Panc1 (cell line): ENCODE measurements at regions not wholly inside any gene's neighbourhood (a gene's known extent, or its start where the extent isn't known, plus 50 kb on each side); places are given as distances from the start of the nearest gene placed in this dataset.

Source experiments
- ATAC-seq: fragments of 200-7000 bp; cut with Tn5 transposase; 2 replicates; pipeline ENCODE4 v1.9.1; 2020; ENCODE audit warnings: mild to moderate bottlenecking, moderate library complexity
- BruUV-seq: library from RNA; stranded (reverse); fragments of 400-500 nt; replicated peaks from 2 replicates; lab custom pipeline; 2021; lab: Mats Ljungman, UMichigan
- CTCF ChIA-PET: fragments of 300-600 bp; sonication (Branson Sonifier 250); formaldehyde crosslinking; loops from one replicate; lab custom pipeline; 2022; ENCODE audit warnings: antibody characterized with exemption; lab: Charles Lee
- POLR2A ChIA-PET: fragments of 300-600 bp; sonication (Branson Sonifier 250); formaldehyde crosslinking; loops from one replicate; lab custom pipeline; 2022; ENCODE audit warnings: antibody characterized with exemption; lab: Charles Lee
- DNase-seq: peaks from one replicate; pipeline ENCODE4 v3.0.0-alpha.2; 2010; ENCODE audit warnings: low read depth, low spot score
- H3K27ac ChIP-seq: 2 replicates; pipeline ENCODE4 v1.5.1; 2011; ENCODE audit warnings: mild to moderate bottlenecking, low read length, inconsistent platforms
- H3K27me3 ChIP-seq: fragments of 200-500 bp; sonication (Bioruptor generic); 2 replicates; pipeline ENCODE4 v1.6.0; 2014; ENCODE audit warnings: low read length, inconsistent platforms; ENCODE audit not compliant: control insufficient read depth, insufficient read depth
- H3K36me3 ChIP-seq: fragments of 200-500 bp; sonication (Bioruptor generic); 2 replicates; pipeline ENCODE4 v1.5.1; 2014; ENCODE audit warnings: inconsistent platforms, mild to moderate bottlenecking, low read length, moderate library complexity; ENCODE audit not compliant: control insufficient read depth, insufficient read depth
- H3K4me1 ChIP-seq: 2 replicates; pipeline ENCODE4 v1.5.1; 2011; ENCODE audit warnings: inconsistent platforms, mild to moderate bottlenecking, low read length, moderate library complexity; ENCODE audit not compliant: control insufficient read depth, insufficient read depth
- H3K4me3 ChIP-seq, 2 experiments: 2 replicates each; pipeline ENCODE4 v1.5.1; 2011 to 2012; ENCODE audit warnings: low read depth in 2 of 2, low read length in 2 of 2, mild to moderate bottlenecking in 2 of 2, inconsistent platforms in 1 of 2, moderate library complexity in 1 of 2
- H3K9me3 ChIP-seq: fragments of 200-500 bp; sonication (Bioruptor generic); 2 replicates; pipeline ENCODE4 v1.5.1; 2014; ENCODE audit warnings: low read depth, mild to moderate bottlenecking, inconsistent platforms, low read length, moderate library complexity; ENCODE audit not compliant: control insufficient read depth, insufficient read depth
- POLR2AphosphoS5 ChIP-seq: IDR thresholded peaks from 2 replicates; pipeline ENCODE4 v1.6.1; 2012; ENCODE audit warnings: mild to moderate bottlenecking, low read depth, low read length, moderate library complexity
- SIN3A ChIP-seq: IDR thresholded peaks from 2 replicates; pipeline ENCODE4 v1.6.1; 2012; ENCODE audit warnings: low read depth, mild to moderate bottlenecking, low read length, moderate library complexity, borderline replicate concordance; ENCODE audit not compliant: insufficient read depth
- TCF7L2 ChIP-seq: IDR thresholded peaks from 2 replicates; pipeline ENCODE4 v1.6.1; 2011; ENCODE audit warnings: mild to moderate bottlenecking, low read depth, low read length, inconsistent platforms
- in situ Hi-C: cut with HindIII; loops from 2 replicates; pipeline ENCODE4 v1.10.0; 2016; ENCODE audit warnings: low sequenced_read_pairs, low pct_unique_long_range_greater_than_20kb
- intact Hi-C: fragments of 100-400 bp; cut with micrococcal nuclease; formaldehyde crosslinking; loops from one replicate; pipeline ENCODE4 v1.10.0; 2022; ENCODE audit not compliant: unreplicated experiment
- TF ChIP-seq, protein P1 (sequence below), 2 experiments: IDR thresholded peaks; 2 replicates each; pipeline ENCODE4 v1.6.1; 2011 to 2012; ENCODE audit warnings: low read depth in 2 of 2, control low read depth in 1 of 2, low read length in 1 of 2, mild to moderate bottlenecking in 1 of 2, moderate library complexity in 1 of 2; ENCODE audit not compliant: insufficient read depth in 1 of 2
- TF ChIP-seq, protein P2 (sequence below): fragments of 450-650 bp; IDR thresholded peaks from 2 replicates; pipeline ENCODE4 v1.5.1; 2017; ENCODE audit warnings: mild to moderate bottlenecking

DNA sequence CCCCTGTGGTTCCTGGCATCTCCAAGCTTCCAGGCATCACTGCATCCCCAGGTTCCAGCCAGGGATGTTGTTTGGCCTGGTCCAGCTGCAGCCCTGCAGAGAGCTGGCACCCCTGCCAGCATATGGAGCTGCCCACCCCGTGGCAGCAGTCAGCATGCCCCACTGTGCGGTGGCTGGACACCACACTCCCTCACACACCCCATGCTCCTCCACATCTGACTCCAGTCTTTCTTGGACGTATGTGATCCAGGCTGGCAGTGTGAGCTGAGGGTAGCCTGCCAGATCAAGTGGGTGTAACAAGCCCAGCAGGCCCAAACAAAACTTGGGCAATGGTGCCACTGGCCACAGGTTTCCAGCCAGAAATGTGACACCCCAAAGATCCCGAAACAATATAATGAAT, 620.4 kb downstream of the RWDD3 start:
- BruUV-seq, result no TSS peak
- intact Hi-C loops (no loop called here), in situ Hi-C loops (no loop called here)
- Histone ChIP-seq H3K9me3 (no peaks in the 10 kb centered on the region), H3K27me3 (no peaks in the 10 kb centered on the region), H3K27ac (no peak overlapping the region), H3K4me1 (no peaks in the 10 kb centered on the region), H3K36me3 (no peaks in the 10 kb centered on the region), H3K4me3 (no peak overlapping the region)
- POLR2A ChIA-PET, result no interaction called here
- CTCF ChIA-PET, result no interaction called here
- ATAC-seq (no peak), DNase-seq (no peak)
- TF ChIP-seq, protein P1, sequence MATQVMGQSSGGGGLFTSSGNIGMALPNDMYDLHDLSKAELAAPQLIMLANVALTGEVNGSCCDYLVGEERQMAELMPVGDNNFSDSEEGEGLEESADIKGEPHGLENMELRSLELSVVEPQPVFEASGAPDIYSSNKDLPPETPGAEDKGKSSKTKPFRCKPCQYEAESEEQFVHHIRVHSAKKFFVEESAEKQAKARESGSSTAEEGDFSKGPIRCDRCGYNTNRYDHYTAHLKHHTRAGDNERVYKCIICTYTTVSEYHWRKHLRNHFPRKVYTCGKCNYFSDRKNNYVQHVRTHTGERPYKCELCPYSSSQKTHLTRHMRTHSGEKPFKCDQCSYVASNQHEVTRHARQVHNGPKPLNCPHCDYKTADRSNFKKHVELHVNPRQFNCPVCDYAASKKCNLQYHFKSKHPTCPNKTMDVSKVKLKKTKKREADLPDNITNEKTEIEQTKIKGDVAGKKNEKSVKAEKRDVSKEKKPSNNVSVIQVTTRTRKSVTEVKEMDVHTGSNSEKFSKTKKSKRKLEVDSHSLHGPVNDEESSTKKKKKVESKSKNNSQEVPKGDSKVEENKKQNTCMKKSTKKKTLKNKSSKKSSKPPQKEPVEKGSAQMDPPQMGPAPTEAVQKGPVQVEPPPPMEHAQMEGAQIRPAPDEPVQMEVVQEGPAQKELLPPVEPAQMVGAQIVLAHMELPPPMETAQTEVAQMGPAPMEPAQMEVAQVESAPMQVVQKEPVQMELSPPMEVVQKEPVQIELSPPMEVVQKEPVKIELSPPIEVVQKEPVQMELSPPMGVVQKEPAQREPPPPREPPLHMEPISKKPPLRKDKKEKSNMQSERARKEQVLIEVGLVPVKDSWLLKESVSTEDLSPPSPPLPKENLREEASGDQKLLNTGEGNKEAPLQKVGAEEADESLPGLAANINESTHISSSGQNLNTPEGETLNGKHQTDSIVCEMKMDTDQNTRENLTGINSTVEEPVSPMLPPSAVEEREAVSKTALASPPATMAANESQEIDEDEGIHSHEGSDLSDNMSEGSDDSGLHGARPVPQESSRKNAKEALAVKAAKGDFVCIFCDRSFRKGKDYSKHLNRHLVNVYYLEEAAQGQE (IDR thresholded peaks at IDR 0.05; ENCODE audit: insufficient read depth in 1 of 2, low read depth in 2 of 2, low read length in 1 of 2), result no peak

DNA sequence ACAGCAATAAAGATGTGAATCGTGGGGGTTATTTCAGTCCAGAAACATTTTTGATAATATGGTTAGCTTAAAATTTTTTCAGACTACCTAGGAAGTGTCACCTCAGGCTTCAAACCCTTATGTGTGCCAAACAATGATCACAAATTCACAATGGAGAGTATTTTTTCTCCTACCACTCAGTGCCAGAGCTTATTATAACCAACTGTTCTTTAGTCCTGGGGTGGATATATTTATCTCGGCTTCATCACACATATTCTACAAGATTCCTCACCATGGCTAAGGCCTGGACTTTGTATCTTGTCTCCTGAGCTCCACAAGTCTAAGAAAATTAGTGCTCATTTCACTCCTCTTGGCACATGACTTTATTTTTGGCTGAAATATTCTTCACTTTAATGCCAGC, 629.1 kb downstream of the RWDD3 start:
- no peak overlapping the region for H3K4me3 ChIP-seq
- in situ Hi-C loops, result no loop called here
- no peaks in the 10 kb centered on the region for H3K9me3 ChIP-seq
- DNase-seq (no peak), ATAC-seq (no peak)
- H3K36me3 ChIP-seq, result no peaks in the 10 kb centered on the region
- no TSS peak for BruUV-seq
- intact Hi-C loops, result no loop called here
- H3K27me3 ChIP-seq, result no peaks in the 10 kb centered on the region
- ChIA-PET POLR2A (no interaction called here), CTCF (no interaction called here)
- H3K27ac ChIP-seq, result no peak overlapping the region
- H3K4me1 ChIP-seq, result no peaks in the 10 kb centered on the region
- TF ChIP-seq POLR2AphosphoS5 (no peak), TCF7L2 (no peak), SIN3A (no peak)
- TF ChIP-seq, protein P2, sequence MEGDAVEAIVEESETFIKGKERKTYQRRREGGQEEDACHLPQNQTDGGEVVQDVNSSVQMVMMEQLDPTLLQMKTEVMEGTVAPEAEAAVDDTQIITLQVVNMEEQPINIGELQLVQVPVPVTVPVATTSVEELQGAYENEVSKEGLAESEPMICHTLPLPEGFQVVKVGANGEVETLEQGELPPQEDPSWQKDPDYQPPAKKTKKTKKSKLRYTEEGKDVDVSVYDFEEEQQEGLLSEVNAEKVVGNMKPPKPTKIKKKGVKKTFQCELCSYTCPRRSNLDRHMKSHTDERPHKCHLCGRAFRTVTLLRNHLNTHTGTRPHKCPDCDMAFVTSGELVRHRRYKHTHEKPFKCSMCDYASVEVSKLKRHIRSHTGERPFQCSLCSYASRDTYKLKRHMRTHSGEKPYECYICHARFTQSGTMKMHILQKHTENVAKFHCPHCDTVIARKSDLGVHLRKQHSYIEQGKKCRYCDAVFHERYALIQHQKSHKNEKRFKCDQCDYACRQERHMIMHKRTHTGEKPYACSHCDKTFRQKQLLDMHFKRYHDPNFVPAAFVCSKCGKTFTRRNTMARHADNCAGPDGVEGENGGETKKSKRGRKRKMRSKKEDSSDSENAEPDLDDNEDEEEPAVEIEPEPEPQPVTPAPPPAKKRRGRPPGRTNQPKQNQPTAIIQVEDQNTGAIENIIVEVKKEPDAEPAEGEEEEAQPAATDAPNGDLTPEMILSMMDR, result no peak

DNA sequence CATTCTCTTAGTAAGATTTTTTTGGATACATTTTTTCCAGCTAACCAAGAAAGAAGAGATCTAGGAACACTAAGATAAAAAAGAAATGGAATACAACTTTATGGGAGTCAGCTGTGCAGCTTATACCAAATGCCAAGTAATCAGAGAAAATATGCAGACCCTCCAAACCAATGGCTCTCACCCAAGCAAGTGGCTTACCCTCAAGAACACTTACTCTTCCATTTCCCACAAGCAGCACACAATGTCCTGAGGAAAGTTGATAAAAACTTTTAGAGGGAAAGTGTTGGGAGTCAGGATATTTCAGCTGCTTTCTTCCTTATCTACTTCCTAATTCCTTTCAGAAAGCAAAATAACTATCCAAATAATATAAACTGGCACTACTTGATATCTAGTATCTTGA, 631.8 kb downstream of the RWDD3 start:
- ATAC-seq (no peak), DNase-seq (no peak)
- ChIA-PET POLR2A (no interaction called here), CTCF (no interaction called here)
- intact Hi-C loops, result no loop called here
- H3K4me3 ChIP-seq, result no peak overlapping the region
- TF ChIP-seq SIN3A (no peak), POLR2AphosphoS5 (no peak), TCF7L2 (no peak)
- TF ChIP-seq, protein P1 (IDR thresholded peaks at IDR 0.05; ENCODE audit: insufficient read depth in 1 of 2, low read depth in 2 of 2, low read length in 1 of 2), result no peak
- TF ChIP-seq, protein P2, result no peak
- no TSS peak for BruUV-seq
- in situ Hi-C loops, result no loop called here
- H3K36me3 ChIP-seq, result no peaks in the 10 kb centered on the region
- H3K27ac ChIP-seq, result no peak overlapping the region
- no peaks in the 10 kb centered on the region for H3K9me3 ChIP-seq
- H3K27me3 ChIP-seq, result no peaks in the 10 kb centered on the region
- no peaks in the 10 kb centered on the region for H3K4me1 ChIP-seq
